GM20431 (cell line): ENCODE measurements at regions not wholly inside any gene's neighbourhood (a gene's known extent, or its start where the extent isn't known, plus 50 kb on each side); places are given as distances from the start of the nearest gene placed in this dataset.
"Not testable (repeated sequence)": the region's sequence is repeated elsewhere in the genome, so short reads cannot be mapped to it uniquely, and the experiment has no call there.

Source experiments
- in situ Hi-C: fragments of 300-500 bp; cut with MseI, MboI; formaldehyde crosslinking; loops from one replicate; pipeline ENCODE4 v1.15.0; 2020; ENCODE audit warnings: low sequenced_read_pairs; ENCODE audit not compliant: unreplicated experiment

DNA sequence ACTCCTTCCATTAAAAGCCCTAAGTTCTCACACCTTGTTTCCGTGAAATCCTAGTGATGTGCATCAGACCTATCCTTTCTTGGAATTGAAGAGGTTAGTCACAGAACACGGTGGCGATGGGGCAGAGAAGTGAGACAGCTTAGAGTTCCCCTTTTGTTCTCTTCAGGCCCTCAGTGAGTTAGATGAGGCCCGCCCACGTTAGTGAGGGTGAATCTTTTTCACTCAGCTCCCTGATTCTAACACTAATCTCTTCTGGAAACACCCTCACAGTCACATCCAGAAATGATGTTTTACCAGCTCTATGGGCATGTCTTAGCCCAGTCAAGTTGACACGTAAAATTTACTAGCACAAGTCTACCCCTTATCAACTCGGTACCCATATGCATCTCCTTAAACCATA, 172.7 kb upstream of the NOX3 start:
- in situ Hi-C loops, result no loop called here

GRCh38 chr6:155627722-155628212, 172.1 kb upstream of the NOX3 start:
- in situ Hi-C loops, result not testable (repeated sequence)

GRCh38 chr6:155623450-155624178, 168.0 kb upstream of the NOX3 start:
- in situ Hi-C loops, result no loop called here

DNA sequence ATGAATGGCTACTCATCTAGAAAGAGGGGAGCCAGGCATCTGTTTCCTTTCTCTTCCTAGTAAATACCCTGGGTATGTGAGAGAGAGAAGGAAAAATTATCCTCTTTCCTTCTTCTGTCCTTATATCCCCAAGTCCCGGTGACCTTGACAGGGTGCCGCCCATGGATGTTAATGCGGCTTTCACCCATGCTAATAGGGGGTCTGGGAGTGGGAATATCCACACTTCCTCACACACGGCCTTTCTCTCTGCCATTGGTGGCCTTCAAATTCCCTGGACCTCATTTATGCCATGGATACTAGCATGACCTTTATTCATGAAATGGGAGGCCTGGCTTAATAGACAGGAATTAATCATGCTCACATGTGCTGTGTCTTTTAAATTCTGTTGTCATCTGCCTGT, 159.0 kb upstream of the NOX3 start:
- in situ Hi-C loops, result no loop called here

DNA sequence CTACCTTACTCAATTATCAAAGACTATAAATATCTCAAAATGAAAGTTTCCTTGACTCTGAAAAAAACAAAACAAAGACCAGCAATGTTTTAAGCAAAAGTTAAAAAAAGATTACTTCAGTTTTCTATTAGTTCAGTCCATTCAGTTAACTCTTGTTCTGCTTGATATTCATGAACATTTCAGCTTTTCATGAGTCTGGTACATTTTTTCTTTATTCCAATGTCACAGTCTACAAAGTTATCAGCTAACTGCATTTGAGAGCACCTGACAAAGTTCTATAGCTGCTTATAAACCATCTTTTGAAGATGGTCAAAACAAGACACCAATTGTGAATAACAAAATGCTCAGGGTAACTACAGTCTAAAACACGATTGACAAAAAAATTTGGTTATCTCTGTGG, 156.1 kb upstream of the NOX3 start:
- in situ Hi-C loops, result no loop called here

DNA sequence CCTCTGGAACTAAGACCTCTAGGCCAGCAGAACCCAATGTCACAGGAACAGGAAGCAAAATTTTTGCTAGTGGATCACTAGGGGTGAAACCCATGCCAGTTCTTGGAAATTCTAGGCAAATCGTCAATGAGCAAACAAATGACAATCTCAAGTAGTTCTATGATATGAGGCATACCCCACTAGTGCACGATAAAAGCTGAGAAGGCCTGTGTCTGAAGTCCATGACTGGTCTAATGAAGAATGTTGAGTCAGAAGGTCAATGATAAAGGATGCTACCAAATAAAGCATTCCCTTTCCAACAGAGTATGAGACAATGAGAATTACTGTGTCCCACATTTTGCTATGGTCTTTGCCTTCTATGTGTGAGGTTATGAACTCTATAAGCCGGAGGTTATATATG, 149.4 kb upstream of the NOX3 start:
- in situ Hi-C loops, result no loop called here

- in situ Hi-C loops, result no loop called here
Measured at GRCh38 chr6:155599561-155599960, 143.9 kb upstream of the NOX3 start.

GRCh38 chr6:155599160-155599559, 143.5 kb upstream of the NOX3 start:
- in situ Hi-C loops, result no loop called here

DNA sequence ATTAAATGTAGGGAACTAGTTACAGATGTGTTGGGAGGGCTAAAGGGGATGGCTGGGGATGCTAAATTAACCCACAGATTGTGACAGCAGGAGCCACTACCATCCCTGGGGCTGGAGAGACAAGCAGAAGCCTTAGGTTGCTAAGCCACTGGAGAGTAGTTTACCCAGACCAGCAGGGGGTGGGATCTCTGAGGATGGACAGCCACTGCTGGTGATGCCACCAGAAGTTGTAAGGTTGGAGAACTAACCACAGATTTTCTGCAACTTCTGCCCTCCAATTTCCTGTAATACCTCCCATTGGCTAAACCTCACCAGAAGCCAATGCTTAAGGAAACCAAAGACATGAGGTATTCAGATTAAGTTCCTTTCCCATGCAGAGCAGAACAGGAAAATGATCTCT, 139.6 kb upstream of the NOX3 start:
- in situ Hi-C loops, result no loop called here

DNA sequence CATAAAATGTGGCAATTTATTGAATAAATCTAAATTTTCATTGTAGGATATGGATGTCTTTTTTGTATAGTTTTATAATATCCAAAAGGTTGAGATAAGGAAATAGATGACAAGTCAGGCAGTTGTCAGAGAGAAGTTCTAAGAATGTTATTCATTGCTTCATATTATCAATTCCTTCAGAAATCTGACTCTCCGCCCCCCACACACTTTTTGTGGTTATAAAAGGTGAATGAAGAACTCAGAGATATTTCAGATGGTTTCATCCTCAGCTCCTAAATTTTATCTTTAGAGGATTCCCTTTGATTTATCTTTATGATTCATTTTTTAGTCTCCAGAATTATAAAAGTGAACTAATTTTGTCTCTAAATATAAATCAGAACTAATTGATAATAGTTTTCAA, 136.1 kb upstream of the NOX3 start:
- in situ Hi-C loops, result no loop called here

DNA sequence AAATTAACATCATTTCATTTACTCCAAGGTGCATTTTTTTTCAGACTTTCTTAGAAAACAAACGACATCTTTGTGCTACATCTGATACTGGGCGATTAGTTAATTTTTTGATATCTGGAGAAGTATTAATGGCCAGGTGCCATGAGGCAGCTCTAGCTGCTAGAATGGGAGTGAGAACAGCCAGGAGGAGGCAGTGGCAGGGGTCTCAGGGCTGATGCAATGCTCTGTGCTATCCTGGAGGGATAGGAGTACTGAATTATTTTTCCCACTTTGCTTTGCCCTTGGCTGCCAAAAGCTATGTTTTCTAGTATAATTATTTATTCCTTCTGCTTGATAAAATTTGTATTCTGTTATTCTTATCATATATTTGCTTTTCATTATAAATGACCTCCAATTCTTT, 133.6 kb upstream of the NOX3 start:
- in situ Hi-C loops, result no loop called here

DNA sequence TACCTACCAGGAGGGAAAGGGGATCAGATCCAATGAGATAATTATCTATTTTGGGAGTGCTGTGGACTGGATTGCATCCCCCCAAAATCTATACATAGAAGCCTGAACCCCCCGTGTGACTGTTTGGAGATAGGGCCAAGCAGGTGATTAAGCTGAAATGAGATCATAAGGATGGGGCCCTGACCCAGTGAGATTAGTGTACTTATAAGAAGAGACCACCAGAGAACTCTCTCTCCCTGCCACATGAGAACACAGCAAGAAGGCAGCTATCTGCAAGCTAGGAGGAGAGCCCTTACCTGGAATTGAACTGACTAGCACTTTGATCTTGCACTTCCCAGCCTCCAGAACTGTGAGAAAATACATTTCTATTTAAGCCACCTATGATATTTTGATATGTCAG, 132.2 kb upstream of the NOX3 start:
- in situ Hi-C loops, result no loop called here

- in situ Hi-C loops, result no loop called here
Measured at GRCh38 chr6:155586090-155586489, 130.5 kb upstream of the NOX3 start.

- in situ Hi-C loops, result no loop called here
Measured at GRCh38 chr6:155584006-155584405, 128.4 kb upstream of the NOX3 start.

GRCh38 chr6:155582016-155582991, 126.7 kb upstream of the NOX3 start:
- in situ Hi-C loops, result no loop called here

- in situ Hi-C loops, result no loop called here
Measured at GRCh38 chr6:155580904-155581303, 125.3 kb upstream of the NOX3 start.

- in situ Hi-C loops, result no loop called here
Measured at GRCh38 chr6:155578251-155578650, 122.6 kb upstream of the NOX3 start.

GRCh38 chr6:155561966-155562364, 106.3 kb upstream of the NOX3 start:
- in situ Hi-C loops, result no loop called here

GRCh38 chr6:155561257-155561965, 105.8 kb upstream of the NOX3 start:
- in situ Hi-C loops, result no loop called here

DNA sequence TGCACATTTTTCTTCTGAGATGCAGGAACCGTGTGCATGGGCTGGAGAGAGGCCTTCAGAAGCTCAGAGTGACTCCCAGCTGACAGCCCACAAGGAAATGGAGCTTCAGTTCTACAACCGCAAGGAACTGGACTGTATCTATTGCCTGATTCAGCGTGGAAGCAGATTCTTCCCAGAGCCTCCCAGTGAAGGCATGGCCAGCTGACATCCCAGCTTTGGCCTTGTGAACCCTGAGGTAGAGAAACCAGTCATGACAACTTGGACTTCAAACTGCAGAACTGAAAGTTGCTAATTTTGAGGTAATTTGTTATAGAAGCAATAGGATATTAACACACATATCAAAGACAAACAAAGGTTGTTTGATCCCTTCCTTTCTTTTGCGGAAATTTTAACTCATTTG, 94.3 kb upstream of the NOX3 start:
- in situ Hi-C loops, result no loop called here
